Stimulated activated CD8-positive, alpha-beta memory T cell treated with anti-CD3 and anti-CD28 coated beads, Interleukin-7, amount 100 ng/mL, for 4 hours (primary cell): ENCODE measurements at regions not wholly inside any gene's neighbourhood (a gene's known extent, or its start where the extent isn't known, plus 50 kb on each side); places are given as distances from the start of the nearest gene placed in this dataset.

Source experiments
- DNase-seq, 2 donors: peaks; one replicate each; pipeline ENCODE4 v3.0.0-alpha.2; 2020; ENCODE audit warnings: low read depth in 2 of 2

DNA sequence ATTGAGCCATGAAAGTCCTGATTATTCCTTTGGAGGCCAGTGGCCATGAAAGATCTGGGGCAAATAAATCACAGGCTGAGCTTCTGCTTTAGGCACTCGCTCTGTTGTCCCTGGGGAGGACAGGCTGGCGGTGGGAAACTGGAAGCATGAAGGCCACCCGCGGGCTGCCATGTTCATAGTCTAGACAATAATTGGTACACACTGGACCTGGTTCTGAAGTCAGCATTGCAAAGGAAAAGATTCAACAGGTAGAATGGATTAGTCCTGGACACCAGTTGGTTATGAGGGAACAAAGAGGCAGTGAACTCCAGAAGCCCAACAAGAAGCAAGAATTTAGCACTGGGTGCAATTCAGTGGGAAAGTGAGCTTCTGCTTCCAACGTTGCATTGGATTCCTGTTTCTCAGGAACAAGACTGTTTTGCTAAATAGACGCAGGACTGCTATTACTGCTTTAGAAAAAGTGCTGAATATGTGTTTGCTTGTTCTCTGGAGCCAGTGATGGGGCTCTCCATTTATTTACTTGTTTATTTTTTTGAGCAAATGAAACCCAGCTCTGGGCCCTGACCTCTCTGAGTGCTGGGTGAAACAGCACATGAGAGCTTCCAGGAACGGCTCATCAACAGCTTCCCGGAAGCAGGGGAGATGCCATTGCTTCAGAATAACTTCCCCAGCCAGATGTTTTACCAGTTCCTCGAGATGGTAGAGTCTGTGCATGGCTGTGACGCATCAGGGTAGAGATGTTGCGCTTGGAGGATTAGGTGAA, 336.4 kb downstream of the ZNF536 start:
- no peak for DNase-seq

DNA sequence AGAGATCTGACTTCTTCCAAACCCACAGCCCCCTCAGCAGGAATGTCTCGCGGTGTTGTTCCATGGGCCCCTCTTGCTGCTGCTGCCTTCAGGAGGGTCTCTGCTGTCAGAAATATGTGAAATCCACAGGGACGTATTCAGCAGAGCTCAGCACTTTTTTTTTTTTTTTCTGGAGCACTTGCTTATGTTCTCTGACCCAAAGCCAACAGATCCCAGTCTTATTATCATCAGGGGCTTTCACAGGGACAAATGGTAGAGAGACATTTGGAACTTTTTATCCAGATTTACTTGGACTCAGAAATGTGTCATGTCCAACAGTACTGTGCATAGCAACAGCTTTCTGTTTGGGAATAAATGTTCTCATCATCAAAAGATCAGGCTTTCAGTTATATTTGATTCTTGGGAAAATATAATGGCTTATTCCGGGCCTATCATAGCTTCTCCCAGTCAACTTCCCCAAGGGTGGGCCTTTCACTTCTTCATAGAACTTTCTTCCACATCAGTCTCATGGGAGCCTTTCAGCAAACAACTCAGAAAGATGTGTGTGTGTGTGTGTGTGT, 332.7 kb downstream of the ZNF536 start:
- DNase-seq = no peak

DNA sequence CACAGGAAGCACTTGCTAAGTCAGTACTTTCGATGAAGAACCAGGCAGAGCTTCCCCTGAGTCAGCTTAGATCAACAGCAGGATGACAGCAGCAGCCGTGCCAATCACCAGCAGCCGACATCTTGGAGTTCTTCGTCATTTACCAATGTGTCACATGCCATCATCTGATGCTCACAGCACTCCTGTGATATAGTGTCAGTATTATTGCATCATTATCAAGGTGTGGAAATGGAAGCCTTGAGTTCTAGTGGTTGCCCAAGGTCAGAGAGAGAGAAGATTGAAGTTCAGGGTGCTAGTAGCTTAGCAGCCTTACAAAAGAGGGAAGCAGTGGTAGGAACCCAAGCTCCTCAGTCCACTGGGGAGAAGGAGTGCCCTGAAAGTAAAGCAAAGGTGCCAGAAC, 331.5 kb downstream of the ZNF536 start:
- no peak for DNase-seq

DNA sequence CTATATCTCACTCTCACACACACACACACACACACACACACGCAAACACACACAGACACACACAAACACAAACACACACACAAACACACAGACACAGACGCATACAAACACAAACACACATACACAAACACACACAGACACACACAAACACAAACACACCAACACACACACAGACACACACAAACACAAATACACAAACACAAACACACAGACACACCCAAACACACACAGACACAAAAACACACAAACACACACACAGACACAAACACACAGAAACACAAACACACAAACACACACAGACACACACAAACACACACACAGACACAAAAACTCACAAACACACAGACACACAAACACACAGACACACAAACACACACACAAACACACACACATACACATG, 329.0 kb downstream of the ZNF536 start:
- no peak for DNase-seq

DNA sequence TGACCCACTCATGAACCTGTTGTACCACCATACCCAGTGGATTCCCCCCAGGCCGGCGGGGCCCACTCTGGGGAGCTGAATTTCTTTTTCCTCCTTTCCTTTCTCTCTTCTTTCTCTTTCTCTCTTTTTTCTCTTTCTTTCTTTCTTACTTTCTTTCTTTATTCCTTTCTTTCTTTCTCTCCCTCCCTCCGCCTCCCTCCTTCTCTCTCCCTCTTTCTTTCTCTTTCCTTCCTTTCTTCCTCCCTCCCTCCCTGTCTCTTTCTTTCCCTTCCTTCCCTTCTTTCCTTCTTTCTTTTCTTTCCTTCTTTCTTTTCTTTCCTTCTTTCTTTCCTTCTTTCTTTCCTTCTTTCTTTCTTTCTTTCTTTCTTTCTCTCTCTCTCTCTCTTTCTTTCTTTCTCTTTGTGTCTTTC, 327.7 kb downstream of the ZNF536 start:
- no peak for DNase-seq

DNA sequence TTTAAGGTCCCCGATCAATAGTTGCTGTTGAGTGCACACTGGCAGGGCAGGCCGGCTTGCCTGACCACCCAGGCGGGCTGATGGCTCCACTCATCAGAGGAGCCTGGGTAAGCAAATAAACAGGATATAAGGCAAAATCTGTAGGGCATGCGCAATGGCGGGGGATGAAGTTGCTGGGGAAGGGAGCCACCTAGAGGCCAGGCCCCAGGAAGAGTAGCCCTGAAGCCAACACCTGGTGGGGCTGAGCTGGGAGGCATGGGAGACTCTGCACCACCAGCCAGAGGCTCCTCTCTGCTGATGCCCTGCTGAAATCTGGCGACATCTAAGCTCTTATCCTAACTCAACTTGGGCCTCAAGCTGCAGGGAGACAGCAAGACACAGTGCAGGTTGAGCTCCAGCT, 324.3 kb downstream of the ZNF536 start:
- no peak for DNase-seq

DNA sequence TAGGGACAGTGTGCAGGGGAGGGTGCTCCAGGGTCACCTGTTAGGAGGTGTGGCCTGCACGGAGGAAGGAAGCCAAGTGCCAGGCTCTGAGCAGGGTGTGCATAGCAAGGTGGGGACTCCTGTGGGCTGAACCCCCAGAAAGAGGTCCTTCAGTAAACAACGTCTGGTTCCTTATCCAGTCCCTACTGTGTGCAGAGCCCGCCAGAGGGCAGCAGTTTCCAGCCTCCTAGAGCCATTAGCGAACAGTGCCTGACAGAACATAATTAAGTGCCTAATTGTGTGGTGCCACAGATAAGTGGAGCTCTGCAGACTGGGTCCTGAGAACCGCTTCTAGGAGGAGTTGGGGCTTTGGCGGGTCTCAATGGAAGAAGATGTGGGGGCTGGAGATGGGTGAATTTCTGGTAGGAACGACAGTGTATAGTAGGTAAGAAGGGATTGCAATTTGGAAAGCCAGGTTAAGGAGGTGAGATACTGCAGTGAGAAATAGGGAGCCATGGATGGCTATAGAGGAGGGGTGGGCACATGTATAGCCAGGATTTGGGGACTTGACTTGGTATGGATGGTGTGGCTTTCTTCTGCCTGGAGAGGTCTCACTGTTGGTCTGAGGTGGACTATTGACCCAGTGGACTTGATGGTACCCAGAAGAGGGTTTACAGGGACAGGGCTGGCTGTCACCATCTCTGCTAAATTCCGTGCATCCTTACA, 323.1 kb downstream of the ZNF536 start:
- DNase-seq = no peak

DNA sequence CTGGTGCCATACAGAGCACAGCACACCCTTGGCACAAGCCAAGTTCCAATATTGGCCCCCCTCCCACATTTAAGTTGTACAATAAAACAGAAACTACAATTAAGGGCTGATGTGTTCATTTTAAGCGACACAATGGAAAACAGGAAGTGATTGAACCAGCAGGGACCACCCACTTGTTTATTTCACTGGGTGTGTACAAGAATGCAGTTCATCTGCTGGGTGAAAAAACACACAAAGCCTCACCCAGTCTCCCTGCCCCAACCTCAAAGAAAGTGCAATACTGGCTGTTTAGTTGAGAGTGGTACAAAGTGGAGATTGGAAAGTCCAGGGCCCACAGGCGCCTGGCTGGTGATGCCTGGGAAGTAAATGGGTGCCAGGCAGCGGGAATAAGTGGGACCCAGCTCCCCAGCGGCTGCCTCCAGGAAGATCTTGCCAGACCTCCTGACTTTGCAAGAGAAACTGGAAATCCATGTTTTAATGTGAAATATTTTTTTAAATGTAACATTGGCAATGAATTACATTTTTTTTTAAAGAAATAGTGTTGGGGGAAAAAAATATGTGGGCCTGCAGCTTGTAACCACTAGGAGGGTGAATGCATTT, 322.1 kb downstream of the ZNF536 start:
- DNase-seq = no peak

DNA sequence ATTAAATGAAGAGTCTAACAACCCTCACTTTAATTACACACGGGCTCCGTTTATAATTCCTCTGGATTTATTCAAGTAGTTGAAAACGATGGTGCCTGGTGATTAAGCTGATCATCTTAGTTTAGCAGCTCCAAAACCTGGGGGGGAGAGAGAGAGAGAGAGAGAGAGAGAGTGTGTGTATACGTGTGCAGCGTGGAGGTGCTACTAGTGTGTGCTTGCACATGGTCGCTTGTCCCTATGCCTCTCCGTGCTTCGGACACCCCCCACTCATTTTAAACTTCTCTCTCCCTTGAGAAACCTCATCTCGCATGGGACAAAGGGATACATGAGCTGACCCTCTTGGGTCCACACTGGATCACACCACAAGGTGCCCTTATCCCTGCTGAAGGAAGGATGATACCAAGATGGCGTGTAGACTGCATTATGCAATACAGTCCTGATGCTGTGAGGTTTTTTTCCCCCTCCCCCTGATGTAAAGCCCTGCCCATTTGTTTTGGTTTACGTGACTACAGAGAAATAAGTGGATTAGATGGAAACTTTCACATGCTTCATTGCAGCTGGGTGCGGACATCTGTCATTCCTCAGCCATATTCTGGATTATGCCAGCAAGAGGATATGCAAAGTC, 320.8 kb downstream of the ZNF536 start:
- DNase-seq = no peak

DNA sequence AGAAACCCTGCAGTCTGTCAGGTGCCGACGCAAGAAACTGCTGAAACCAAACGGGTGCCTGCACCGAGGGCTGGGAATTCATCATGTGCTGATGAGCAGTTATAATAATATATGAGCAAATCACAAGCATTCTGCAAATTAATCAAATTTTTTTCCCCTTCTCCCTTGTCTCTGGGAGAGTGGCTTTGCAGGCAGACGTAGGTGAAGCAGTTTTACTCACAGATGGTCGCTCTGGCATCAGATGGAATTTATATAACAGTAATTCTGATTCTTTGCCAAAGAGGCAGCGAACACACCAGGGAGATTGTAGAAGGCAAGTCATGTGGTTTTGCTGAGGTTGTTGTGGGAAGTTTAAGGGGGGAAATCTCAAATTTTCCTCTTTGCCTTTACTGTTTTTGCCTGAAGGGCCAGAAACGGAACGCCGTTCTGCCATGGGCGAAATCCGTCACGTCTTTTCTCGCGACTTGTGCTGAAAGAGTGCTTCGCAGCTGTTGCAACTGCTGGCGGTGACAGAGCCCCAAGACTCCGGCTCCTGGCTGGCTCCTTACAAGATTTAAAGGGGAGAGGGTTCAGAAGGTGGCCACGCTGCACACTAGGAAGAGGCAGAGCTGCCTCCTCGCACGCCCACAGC, 320.1 kb downstream of the ZNF536 start:
- DNase-seq = no peak

DNA sequence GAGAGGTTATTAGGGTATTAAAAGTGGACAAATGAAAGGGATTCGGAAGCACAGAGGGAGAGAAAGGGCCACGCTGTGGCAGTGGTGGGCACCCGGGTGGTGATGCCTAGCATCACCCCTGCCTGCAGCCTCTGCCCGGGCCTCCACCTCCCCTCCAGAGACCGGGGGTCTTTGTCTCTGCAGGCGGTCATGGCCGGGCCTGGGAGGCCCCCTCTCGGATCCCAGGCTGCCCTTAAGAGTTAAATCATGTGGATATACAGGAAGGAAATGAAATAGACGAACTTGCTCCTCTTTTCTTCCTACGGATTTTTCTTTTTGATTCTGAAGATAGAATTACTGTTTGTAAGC, 319.6 kb downstream of the ZNF536 start:
- DNase-seq = no peak

DNA sequence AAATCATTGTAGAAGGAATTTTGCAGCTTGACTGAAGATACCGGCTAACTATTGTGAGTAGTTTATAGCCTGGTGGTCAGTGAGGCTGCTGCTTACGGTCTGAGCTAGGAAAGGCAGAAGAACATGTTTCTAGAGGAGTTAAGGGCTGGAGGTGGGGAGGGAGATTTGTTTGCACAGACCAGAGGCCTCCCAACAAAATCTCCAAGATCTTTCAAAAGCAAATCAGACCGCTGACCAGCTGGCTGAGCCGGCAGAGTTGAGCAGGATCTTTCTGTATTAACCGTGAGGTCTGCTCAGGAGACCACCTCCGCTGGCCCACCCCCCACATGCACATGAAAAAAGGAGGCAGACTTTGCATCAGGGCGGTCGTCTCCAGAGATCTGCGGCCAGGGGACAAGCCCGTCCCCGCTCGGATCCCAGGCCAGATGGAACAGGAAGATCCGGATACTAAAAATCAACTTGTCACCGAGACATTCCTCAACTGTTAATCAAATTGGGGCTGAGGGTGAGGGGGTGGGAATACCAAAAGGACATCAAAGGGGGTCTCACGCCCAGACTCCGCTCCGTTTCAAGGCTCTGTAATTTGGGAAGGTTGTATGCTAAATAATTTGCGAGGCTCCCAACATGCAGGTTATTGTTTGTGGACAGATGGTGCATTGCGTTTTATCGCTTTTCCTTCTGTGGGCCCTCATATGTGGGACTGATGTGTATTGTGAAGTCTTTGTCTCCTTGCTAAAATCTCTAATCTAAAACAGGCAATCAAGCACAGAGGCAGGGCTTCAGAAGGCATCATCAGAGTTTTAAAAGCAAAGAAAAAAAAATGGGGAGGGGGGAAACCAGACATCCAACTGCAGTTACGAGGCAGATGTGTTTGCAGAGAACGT, 319.0 kb downstream of the ZNF536 start:
- no peak for DNase-seq

DNA sequence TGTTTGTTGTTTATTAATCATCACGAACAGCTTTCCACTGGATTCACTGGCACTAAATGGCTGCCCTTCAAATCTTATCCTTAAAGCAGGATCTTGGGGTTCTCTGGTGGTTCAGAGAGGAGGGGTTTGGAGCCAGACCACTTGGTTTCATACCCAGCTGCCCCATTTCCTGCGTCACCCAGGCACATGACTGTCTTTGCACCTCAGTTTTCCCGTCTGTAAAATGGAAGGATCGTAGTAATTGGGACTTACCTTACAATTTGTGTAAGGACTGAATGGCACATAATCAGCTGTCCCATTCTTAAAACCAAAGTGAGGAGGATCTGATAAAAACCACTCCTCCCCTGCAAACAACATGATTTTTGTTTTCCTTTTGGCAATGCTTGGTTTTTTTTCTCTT, 318.3 kb downstream of the ZNF536 start:
- no peak for DNase-seq

DNA sequence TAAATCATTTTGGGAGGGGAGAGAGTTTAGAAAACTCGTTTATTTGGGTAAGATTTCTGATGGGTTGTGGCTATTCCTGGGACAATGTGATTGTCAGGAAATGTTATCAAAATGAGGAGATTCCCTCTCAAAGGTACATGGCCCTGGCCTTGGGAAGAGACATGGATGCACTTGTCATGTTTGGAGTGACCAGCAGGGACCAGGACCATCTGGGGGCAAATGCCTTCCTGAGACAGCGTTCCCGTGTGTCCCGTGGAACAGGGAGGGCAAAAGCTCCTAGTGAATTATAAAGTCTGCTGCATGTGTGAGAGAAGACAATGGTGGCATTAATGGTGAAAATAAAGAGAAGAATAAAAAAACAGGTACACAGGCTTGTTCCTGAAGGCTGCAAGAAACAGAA, 317.3 kb downstream of the ZNF536 start:
- no peak for DNase-seq

DNA sequence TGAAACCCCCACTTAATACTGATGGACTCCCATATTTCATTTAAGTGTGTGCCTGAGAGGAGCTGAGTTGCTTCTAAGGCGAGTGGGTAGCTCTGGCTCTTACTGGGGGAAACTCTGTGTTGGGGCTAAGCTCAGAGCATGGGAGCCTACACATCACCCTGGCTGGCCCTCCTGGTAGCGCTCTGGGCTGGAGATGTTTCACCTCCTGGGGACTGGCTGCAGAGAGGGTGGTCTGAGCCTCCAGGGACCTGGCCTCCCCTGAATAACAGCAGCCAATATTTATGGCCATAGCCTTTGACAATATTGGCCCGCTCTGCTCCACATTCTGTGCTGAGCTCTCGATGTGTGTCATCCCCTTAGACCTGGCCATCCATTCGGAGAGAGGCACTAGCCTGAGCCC, 316.5 kb downstream of the ZNF536 start:
- no peak for DNase-seq

DNA sequence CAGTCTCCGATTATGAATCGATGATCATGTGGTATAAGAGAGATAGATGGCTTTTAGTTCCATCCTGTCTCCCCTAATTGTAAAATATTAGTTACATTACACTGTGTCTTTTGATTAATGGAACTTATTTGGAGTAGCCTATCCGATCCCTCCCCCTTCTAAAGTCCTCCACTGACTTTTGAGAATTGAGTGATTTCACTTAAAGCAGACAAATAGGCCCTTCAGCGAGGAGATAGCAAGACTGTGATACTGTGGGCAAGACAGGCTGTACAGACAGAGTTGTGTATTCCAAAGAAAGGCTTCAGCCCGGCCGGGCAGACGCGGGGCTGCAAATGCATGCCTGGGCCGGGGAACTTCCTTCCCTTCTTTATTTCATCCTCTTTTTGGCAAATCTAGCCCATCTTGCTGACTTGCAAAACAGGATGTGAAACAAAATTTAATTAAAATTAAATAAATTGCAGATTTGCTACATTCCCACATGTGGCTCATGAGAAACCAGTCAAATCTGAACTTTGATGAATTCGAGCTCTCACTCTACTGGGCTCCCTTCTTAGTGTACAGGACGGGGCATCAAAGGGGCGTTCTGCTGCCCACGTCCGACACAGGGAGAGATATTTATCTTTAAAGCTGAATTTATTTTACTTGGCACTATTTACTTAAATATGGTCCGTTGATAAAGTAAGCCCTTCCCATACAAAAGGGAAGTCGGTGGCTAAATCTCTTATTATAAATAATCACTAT, 314.8 kb downstream of the ZNF536 start:
- DNase-seq = no peak

DNA sequence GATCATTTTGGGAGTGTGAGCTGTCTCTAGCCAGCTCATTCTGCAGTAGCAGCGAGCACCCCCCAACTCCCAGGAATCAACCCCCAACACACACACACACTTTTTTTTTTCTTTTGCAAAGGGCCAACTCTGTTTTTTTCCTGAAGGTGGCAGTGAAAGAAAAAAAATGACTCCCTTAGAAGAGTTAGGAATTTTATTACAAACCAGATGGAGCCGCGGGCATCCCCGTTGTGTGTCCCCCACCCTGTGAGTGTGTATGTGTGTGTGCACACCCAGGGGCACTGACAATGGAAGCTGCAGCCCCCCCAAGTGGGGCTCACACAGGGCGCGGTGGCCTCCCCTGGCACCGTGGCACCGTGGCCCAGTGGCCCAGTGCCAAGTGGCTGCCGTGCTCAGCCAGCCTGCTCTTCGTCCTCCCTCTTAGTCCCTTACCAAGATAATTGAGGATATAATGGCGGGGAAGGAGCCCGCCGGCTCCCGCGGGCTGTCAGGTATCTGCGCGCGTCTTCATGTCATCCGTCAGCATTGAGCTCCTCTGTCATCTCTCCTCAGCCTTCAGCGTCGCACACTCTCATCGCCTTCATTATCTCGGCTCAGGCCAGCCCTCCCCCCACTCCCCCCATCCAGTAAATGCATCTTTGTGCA, 314.1 kb downstream of the ZNF536 start:
- DNase-seq = no peak

DNA sequence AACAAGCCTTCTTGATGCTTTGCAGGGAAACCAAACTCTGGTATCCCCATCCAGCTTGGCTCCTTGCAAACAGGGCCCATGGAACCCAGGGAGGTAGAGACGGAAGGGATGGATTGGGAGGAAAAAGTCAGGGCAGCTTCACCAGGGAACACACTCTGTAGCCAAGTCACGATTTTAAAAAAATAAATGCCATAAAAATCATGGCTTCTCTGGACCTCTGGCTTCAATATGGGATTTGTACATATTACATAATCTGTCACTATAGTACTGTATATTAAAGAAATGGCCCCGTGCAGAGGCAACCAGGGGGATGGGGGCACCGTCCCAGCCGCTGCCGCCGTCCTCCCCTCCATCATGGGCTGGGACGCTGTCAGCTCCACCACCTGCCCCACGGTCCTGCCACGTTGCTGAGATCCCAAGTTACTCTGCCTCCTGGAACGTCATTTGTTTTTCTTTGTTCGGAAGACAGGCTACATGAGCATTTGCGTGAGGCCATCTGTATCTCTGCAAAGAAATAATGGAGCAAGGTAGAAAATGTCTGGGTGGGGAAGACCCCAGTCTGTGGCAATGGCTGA, 313.3 kb downstream of the ZNF536 start:
- no peak for DNase-seq

DNA sequence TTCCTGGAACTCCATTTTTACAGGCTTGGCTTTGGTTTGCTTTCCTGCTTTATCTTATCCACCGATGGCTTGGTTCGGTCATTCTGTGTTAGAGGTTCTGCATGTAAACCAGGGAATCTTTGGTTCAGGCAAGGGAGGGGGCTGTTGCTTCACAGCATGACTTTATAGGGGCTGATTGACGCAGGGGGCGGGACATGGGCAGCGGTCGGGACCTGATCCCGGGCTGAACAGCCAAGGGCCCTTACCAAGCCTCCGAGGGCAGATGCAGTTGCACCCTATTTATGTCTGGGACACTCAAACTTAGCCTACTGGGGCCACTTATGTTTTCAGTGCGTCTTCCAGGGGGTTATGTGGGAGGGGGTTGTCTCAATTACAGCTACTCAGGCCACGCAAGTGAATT, 312.4 kb downstream of the ZNF536 start:
- DNase-seq = no peak
